ENCODE measurements at regions not wholly inside any gene's neighbourhood (a gene's known extent, or its start where the extent isn't known, plus 50 kb on each side); places are given as distances from the start of the nearest gene placed in this dataset.

DNA sequence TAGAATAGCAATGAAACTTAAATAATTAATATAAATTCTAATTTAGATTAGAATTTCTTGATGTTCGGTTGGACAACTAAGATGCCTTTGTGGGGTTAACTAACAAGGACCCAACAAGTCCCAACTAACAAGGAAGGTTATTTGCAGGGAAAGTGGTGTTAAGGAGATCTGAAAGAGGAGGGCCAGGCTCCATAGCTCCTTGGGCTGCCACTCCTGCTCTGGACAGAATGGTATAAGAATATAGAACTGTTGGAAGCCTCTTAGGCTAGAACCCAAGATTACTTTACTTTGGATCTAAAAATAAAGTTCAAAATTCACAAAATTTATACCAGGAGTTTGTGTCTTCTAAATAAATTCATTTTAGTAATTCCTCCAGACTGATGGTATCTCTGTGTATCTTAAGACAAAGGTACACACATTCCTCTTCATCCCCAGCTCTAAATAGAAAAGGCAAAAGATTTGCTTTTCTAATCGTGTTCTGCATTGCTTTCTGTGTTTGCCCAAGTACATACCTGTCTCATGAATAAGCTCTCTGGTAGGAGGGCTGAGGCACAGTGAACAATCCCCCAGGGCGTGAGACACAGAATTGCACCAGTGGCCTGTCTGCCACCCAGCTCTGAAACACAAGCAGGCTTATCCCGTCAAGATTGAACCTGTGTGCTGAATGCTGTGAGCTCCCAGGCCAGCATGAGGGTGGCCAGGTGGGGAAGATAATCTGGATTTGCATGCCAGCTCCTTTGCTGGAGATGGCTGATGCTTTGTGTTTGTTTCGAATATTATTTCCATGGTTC, 176.0 kb downstream of the ACKR3 start:
- DNase-seq (ENCODE audit: low read depth in 3 of 3): no peak

DNA sequence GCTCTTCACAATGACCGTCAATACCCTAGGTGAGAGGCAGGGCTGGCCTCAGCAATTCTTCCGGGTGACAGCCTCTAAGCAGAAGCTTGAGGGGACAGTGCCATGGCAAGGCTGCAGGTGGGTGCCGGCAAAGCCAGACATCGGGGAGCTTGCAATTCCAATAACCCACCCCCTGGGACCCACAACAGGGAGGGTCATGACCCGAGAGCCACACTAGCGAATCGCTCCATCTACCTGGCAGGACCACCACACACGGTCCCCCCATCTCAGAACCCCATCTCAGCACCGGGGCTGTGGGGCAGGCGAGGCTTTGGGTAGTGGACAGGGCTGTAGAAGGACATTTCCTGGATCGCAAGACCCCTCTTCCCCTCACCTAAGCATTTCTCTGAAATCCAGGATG, 177.2 kb downstream of the ACKR3 start:
- no peak for DNase-seq (ENCODE audit: low read depth in 3 of 3)

DNA sequence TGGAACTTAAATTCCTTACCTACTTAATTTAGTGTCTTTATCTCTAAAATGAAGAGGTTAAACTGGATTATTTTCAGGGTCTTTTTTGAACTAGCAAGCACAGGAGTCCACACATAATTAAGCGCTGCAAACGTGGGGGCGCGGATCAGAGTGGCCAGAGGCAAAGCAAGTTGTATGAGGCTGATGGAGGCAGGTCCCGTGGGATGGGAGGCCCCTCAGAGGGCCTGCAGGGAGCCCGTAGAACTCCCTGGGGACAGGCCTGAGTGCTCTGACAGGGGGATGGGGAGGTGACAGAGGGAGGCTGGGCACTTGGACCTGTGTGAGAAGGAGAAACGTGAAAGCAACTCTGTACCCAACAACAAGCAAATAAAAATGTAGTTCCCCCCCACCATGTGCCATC, 177.8 kb downstream of the ACKR3 start:
- no peak for DNase-seq (ENCODE audit: low read depth in 3 of 3)

DNA sequence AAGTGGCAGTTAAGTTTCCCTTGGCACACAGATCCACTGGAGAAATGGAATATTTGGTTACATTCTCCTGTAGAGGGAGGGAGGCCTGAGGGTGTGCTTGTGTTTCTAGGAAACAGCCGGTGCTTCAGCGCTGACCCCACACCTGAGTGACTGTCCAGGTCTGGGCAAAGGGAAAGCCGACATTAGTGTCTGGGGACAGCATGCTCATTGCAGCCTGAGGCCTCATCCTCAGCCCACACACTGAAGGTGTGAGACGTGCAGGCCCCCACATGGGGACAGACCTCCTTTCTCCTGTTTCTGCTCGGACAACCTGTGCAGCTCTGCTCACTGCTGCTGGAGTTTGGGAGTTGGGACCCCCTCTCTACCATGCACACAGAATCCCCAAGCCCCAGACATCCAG, 178.3 kb downstream of the ACKR3 start:
- DNase-seq (ENCODE audit: low read depth in 3 of 3): no peak

DNA sequence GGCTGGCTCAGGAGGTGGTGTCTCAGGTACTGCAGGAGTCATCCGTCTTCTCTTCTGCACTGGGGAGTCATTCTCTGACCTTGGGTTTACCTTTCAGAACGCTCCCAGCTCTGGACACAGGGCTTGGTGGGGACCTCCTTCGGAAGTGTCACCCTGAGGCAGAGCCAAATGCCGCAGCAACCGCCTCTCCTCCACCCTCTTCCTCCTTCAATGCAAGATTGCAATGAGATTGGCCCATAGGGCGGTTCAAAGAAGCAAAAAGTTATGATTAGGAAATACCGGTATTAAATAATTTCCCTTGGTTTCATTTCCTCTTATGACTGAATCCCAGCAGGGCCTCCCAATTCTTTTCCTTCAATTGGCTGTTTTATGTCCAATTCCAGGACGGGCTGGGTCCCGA, 178.8 kb downstream of the ACKR3 start:
- no peak for DNase-seq (ENCODE audit: low read depth in 3 of 3)

DNA sequence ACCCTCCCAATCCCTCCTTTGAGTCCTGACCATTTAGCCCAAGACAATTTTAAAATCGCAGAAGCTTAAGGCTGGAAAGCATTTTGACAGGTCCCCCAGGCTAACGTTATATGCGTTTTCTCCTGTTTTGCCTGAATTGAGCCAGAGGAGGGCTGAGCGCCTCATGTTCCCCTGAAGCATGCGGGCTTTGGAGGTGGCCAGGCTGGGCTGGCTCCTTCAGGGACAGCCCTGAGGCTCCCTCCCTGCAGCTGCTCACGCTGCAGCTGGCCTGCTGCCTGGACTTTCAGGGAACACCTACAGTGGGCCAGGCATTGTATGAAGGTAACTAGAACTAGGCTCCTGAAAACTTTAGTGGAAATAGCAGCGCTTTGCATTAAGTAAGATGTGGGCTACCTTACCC, 179.2 kb downstream of the ACKR3 start:
- no peak for DNase-seq (ENCODE audit: low read depth in 3 of 3)

DNA sequence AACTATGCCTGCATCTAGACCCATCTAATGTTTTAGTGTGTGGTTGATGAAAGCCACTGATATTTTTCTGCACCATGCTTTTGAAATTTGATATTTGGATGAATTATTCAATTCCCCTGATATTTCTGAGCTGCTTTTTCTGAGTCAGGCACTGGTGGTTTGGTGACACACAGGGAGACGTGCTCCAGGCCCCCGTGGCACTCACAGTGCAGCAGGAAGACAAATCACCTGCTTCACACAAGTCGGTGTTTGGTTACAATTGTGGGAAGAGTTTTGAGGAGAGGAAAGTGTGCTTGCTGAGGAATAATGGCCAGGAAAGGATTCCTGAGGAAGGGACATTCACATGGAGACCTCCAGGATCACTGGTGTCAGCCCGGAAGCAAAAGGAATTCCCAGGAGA, 179.7 kb downstream of the ACKR3 start:
- DNase-seq (ENCODE audit: low read depth in 3 of 3): no peak

DNA sequence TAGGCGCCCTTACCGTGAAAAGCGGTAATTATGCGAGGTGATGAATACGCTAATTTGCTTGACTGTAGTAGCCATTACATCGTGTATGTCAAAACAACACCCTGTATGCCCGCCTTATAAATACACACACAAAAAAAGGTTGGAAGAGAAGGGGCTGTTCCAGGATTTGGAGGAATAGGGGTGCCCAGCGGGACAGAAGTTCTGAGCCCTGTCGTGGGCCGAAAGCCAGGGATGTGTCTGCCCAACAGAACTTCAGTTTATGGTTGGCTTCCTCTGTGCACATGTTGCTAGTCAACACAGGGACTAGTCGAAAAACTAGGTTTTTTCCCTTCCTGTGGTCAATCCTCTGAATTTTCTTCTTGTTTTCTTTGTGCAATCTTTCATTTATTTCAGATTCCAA, 182.5 kb downstream of the ACKR3 start:
- no peak for DNase-seq (ENCODE audit: low read depth in 3 of 3)

DNA sequence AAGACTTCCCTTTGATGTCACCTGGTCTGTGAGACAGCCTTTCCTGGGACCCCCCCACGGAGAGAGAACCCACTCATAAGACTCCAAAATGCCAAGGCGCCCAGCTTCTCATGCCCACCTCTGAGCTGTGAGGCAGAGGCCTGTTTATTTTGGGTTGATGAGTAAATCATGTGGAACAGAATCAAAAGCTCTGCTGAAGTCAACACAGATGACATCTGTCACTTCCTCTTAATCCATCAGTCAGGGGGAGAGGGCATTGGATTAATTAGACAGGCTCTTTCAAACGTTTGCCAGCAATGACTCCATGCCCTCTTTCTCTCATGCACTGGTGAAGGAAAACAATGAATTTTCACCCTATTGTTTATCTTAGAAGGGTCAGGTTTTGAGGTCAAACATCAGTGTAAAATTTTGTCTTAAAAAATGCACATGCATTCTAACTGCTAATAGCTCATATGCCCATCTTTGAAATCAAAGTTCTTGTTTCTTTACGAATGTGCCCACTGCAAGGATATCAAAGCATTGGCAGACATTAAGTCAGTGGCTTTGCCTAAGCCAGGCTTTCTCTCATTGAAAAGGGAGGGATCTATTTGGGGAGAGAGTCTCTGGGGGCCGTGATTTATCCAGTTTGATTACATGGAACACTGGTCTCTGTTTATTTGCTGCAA, 184.1 kb downstream of the ACKR3 start:
- no peak for DNase-seq (ENCODE audit: low read depth in 3 of 3)

DNA sequence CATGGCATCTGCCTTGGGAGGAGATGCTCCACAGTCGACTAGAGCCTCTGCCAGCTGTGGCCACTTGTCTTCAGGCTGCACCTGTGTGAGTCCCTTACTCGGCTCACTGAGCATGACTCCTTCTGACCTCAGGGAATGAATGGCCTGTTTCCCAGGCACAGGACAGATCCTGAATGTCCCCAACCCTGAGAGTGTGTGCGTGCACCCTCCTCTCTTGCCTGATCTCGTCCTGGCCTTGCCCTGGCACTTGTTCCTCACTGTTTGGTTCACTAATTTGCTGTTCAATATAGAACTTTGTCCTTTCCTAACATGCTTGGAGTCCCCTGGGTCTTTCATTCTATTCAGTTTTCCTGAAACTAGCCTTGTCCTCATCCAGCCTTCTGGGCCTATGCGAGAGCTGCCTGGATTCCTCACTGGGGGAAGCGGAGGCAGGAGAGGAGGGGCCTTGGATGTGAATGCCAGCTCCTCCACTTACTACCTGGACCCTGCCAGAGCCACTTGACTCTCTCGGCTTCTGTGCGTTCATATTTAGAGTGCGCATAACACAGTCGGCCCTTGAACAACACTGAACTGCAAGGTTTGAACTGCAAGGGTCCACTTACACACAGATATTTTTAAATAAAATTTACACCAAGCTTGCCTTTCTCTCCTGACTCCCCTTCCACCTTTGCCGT, 184.8 kb downstream of the ACKR3 start:
- no peak for DNase-seq (ENCODE audit: low read depth in 3 of 3)

DNA sequence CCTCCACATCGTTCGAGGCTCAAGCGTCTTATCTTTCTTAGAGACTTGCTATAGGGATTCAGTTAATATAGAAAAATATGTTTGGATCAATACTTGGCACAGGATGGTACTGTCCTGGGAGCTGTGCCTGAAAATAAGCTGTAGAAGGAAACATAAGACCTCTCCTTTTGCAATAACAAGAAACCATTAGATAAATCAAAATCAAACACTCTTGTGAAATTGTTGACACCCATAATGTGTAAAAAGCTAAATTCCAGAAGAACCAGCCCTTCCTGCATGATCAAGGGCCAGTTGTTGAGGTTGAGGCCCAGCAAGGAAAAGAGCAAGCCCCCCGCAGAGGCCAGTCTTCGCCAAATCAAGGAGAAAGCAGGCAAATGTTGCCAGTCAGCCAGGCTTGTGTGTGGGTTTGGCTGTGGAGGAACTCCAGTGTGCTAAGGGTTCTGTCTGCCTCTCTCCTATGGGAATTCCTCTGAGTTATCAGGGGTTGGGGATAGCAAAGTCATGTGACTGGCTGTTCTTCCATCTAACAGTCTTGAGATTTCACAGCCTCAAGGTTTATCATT, 185.7 kb downstream of the ACKR3 start:
- no peak for DNase-seq (ENCODE audit: low read depth in 3 of 3)

DNA sequence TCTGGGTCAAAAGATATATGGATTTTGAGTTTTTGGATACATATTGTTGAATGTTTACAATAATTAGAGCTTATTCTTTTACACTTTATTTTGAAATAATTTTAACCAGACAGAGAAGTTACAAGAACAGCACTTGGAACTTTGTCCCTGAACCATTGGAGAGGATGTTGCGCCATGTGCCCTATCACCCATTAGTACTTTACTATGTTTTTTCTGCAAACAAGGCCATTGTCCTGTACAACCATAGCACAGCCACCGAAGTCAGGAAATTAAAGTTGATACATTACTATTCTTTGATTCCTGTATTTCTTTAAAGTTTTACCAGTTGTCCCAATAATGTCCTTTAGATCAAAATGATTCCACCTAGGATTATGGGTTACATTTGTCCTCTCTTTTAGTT, 188.8 kb downstream of the ACKR3 start:
- no peak for DNase-seq (ENCODE audit: low read depth in 3 of 3)

DNA sequence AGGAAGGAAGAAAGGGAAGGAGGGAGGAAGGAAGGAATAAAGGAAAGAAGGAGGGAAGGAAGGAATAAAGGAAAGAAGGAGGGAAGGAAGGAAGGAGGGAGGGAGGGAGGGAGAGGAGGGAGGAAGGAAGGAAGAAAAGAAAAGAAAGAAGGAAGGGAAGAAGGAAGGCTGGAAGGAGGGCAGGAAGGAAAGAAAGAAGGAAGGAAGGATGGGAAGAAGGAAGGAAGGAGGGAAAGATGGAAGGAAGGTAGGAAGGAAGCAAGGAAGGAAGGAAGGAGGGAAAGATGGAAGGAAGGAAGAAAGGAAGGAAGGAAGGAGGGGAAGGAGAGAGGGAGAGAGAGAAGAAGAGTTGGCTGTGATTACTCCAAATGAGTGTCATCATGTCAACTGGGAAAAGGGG, 190.6 kb downstream of the ACKR3 start:
- no peak for DNase-seq (ENCODE audit: low read depth in 3 of 3)

DNA sequence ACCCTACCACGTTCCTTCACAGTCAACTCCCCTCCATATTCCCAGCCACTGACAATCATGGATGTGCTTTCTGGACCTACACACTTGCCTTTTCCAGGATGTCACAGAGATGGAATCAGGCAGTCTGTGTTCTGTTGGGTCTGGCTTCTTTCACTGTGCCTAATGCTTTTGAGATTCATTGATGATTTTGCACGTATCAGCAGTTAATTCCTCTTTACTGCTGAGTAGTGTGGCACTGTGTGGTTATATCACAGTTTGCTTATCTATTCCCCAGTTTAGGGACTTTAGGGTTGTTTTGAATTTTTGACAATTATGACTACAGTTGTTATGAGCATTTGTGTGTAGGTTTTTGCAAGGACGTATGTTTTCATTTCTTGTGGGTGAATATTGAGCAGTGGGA, 191.7 kb downstream of the ACKR3 start:
- no peak for DNase-seq (ENCODE audit: low read depth in 3 of 3)

DNA sequence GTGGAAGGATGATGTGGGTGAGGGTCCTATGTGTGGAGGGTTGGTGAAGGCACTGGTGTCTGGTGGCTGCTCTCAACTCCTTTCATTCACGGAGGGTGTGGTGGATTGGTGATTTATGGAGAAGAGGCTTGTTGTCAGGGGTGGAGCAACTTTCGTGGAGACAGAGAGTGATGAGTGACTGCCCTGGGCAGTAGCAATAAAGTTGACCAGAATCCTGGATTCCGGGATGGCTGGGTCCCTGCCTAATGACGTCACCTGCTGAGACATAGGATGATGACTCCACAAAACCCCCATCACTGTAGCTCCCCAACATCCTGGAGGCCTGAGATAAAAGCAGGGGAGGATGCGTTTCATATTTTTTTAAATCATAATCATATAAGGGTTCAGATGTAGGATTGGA, 193.0 kb downstream of the ACKR3 start:
- no peak for DNase-seq (ENCODE audit: low read depth in 3 of 3)

DNA sequence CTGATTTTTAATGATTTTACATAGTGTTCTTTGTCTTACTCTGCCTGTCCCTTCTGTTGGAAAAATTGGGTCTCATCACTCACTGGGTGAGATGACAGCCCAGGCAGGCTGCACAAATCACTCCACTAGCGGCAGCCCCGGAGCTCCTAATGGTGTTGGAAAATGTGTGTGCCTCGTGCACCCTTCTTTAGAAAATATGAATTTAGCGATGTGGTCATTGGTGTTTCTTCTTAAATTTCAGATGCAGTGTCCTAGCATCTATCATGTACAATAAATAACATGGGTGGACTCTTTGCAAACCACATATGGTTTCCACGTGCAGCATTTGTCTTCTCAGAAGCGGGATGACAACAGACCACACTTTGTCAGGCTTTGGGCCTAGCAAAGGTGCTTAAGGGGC, 194.2 kb downstream of the ACKR3 start:
- no peak for DNase-seq (ENCODE audit: low read depth in 3 of 3)

DNA sequence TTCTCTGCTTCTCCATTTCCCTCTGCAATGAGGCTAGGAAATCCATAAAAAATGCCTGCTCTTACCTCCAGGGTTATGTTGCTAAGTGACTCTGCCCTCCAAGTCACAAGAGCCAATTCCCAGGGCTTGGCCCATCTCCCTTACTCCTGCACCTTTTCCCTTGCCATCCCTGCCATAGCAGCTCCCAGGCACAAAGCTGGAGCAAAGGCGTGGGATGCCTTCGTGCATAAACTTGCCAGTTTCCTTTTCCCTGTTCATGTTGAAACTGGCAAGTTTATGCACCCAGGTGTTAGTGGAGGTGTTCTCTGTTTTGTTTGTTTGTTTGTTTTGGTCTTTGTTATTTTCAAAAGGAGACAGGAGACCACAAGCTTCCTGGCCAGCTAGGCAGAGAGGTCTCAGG, 195.1 kb downstream of the ACKR3 start:
- no peak for DNase-seq (ENCODE audit: low read depth in 3 of 3)

DNA sequence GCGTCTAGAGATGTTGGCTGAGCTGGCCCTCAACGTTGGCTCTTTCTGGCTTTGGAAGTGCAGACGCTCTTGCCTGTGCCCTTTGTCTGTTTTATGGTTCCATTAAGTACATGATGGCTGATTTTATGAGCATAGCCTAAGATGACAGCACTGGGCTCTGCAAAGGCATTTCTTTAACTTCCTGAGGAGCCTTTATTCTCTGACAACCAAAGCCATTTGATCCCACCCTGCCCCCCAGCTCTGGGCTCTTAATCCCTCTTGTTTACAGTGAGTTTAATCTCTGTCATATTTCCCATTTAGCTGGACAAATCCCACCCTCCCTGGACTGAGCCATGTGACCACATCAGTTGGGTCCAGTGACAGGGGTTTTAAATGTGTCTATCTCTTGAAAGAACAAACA, 195.9 kb downstream of the ACKR3 start:
- no peak for DNase-seq (ENCODE audit: low read depth in 3 of 3)

DNA sequence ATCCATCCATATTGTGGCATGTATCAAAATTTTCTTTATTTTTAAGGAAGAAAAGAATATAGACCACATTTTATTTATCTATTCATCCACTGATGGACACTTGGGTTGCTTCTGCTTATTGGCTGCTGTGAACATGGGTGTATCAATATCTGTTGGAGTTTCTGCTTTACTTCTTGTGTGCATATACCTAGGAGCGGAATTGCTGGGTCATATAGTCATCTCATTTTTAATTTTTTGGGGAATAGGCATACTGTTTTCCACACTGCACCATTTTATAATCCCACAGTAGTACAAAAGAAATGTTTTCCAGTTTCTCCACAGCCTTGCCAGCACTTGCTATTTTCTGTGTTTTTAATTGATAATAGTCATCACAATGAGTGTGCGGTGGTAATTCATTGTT, 197.2 kb downstream of the ACKR3 start:
- no peak for DNase-seq (ENCODE audit: low read depth in 3 of 3)

DNA sequence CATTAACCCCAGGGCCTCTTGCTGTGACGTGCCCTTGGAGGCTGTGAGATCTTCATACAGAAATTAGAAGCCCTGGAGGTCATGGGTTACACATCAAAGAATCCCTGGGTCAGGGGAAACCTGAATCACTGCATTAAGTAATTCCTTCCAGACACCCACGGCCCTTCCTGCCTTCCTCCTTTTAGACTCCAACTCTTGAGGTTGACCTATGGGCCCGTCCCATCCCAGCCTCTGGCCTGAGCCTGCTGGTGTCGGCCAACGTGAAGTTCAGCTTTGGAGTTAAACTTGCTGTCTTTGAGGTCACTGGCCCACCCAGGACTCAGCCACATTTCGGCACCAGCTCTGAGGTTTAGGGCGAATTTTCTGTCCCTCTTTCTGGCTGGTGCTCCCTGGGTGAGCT, 198.3 kb downstream of the ACKR3 start:
- no peak for DNase-seq (ENCODE audit: low read depth in 3 of 3)

DNA sequence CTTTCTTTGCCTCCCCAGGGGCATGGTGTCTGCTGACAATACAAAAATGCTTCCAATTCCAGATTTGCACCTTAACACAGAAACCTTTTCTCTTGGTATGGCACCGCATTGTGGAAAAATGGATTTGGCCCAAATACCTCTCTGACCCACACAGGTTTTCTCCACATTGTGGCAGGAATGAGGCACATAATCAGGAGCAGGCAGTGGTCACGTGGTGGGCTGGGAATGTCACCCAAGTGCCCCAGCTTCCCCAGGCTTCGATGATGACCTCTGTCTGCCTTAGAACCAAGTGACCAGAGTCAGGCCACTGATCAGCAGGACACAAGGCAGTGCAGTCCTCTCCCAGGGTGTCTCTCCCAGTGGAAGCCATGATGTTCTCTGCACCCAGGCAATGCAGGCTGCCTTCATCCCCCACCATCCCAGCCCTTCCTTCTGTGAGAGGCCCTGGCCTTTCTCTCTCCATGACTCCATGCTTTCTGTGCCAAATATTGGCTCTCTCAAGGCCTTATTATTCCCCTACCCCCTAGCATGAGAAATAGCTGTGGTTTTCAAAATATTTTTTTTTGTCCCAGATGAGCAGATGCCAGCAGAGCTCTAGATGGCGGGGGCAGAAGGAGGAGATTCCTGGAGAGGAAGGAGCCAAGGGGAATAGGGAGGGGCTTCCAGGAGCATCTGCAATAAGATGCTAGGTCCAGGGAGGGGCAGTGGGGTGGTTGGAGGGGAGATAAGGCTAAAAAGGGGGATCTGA, 198.9 kb downstream of the ACKR3 start:
- no peak for DNase-seq (ENCODE audit: low read depth in 3 of 3)

Data from stimulated activated CD4-positive, alpha-beta T cell treated with anti-CD3 and anti-CD28 coated beads, TNF-alpha, amount 100 ng/mL, for 4 hours (primary cell).